GM18511 (cell line): ENCODE measurements at regions not wholly inside any gene's neighbourhood (a gene's known extent, or its start where the extent isn't known, plus 50 kb on each side); places are given as distances from the start of the nearest gene placed in this dataset.

Source experiments
- ATAC-seq: cut with Tn5 transposase; IDR thresholded peaks from one replicate; pipeline ENCODE4 v1.9.1; 2021; ENCODE audit warnings: mild to moderate bottlenecking, moderate library complexity; ENCODE audit not compliant: unreplicated experiment

DNA sequence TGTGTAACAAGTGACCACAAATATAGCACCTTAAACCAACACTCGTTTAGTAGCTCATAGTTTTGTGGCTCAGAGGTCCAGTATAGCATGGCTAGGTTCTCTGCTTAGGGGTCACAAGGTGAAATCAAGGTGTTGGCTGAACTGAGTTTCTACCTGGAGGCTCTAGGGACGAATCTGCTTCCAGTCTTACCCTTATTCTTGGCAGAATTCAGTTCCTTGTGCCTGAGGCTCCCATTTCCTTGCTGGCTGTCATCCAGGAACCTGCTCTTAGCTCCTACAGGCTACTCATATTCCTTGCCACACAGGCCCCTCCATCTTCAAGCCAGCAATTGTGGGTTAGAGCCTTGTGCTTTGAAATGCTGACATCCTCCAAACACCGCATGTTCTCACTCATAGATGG is 212.3 kb upstream of the CDH13 start:
- ATAC-seq, result no peak

DNA sequence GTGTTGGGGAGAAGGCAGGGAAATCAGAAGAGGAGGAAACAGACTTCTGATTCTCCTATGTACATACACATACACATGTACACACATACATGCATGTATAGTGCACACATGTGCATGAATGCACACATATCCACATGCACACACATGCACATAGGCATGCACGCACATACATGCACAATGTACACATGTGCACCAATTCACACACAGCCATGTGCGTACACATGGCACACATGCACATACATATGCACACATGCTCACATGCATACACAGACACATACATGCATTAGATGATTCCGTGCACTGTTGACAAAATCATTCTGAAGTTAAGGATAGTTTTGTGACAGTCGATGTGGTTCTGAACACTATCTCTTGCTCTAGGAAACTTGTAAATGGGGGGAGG is 214.0 kb upstream of the CDH13 start:
- no peak for ATAC-seq

DNA sequence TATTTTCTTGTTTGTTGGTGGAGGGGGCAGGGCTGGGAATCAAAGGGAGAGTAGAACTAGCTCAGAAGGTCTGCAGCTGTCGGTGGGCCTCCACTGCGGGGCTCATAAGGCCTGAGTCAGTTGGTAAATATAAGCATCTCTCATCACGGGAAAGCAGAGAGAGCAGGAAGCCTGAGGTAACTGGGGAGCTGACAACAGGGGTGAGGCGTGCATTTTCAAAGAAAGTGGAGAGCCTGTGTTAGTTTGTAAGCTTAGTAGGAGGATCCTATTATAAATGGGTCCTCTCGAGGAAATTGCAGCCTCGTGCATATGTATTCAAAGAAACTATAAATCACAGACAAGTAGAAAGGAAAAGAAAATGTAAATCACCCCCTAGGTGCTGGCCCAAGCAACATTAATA is 221.0 kb upstream of the CDH13 start:
- ATAC-seq, result no peak

DNA sequence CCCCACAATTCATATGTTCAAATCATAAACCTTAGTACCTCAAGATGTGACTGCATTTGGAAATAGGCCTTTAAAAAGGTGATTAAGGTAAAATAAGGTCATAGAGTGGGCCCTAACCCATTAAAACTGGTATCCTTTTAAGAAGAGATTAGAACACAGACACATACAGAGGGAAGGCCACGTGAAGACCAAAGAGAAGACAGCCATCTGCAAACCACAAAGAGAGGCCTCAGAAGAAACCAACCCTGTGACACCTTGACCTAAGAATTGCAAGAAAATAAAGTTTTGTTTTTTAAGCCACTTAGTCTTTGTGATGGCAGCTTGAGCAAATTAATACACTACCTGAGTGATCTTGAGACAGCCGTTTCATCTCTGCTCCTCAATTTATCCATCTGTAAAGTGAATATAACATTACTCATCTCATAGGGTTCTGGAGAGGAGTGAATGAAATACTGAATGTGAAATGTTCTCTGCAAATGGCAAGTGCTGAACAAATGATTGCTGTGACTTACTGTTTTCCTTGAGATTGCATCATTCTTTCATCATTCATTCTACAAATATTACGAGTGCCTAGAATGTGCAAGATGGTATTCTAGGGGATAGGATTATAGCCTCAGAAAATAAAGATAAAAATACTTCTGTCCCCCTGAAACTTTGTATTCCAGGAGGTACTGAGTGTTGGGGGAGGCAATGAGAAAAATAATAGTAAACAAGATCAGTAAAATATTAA is 222.0 kb upstream of the CDH13 start:
- ATAC-seq, result no peak

DNA sequence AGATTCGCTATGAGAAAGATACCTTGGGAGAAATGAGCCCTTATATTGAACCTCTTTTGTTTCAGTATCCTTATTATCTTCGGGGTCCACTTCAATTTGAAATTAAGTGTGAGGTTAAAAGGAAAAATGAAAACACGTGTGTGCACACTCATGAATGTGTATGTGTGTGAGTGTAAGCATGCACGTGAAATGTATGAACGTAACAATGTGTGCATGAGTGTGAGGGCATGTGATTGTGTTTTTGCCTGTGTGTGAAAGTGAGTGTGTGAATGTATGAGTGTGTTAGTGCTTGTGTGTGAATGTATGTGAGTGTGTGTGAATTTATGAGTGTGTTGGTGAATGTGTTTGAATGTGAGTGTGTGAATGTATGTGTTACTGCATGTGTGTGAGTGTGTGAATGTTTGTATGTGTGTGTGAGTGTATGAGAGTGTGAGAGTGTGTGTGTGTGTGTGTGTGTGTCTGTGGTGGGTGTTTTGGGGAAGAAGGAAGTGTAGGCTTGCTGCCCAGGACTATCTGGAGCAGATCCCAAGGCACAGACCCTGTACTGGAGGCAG is 224.0 kb upstream of the CDH13 start:
- ATAC-seq, result no peak

DNA sequence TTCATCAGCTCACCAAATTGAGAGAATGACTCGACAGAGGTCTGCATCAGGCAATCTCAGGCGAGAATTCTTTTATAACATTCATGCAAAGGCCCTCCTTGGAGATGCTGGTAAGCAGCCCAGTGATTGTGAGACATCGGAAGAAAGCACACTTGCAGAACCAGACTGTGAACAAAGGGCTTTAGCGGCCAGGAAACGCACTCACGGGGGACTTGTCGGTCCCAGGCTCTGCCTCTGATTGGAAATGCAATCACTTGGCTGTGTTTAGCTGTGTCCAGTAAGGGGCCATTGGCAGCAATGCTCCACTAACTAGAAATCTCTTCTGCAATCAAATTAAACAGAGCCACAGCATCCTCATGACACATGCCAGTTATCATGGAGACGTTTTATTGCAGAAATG is 226.7 kb upstream of the CDH13 start:
- ATAC-seq, result no peak

DNA sequence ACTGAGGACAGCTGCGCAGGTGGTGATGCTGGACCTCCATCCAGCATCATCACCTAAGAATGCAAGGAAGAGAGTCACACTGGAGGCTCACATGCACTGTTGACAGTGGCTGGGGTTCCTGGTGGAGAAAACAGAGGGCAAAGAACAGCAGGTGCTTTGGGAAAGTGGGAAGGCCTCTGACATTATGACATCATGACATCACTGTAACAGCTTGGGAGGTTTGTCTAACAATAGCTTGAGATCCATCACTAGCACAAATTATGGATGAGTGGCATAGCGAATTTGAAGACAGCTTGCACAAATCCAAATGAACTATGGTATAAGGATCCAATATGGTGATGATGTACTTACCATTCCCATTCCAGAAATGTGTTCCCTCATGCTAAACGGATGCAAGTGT is 226.5 kb upstream of the MPHOSPH6 start:
- ATAC-seq, result no peak

DNA sequence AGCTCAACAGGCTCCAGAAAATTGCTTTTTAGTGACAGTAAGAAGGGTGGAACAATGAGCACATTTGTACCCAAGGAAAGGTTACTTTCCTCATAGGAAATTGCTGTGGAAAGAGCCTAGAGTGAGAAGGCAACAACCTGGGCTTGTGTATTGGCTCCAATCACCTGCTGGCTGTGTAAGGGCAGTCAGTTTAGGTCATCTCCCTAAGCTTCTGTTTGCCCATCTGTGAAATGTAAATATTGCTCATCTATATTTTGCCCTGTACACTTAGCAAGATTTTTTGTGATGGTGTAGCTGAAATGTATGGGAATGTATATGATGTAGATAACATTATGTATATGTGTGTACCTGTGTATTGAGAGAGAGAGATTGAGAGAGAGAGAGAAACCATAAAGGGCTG is 225.2 kb upstream of the MPHOSPH6 start:
- no peak for ATAC-seq

DNA sequence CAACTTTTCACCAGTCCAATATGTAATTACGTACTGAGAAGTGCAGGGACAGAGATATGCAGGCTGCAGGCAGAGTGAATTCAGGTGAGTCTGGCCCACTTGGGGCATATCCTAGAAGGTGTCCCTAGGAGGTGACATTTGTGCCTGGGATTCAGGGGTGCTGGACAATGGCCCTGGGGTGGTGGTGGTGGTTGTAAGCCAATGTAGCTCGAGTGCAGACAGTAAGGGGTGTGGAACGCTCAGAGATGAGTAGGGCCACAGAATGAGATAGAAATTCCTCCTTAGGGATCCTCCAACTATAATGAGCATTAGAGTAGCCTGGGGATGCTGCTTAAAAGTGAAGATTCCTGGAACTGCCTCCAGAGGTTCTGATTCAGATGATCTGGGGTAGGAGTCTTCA is 221.7 kb upstream of the MPHOSPH6 start:
- ATAC-seq, result no peak

DNA sequence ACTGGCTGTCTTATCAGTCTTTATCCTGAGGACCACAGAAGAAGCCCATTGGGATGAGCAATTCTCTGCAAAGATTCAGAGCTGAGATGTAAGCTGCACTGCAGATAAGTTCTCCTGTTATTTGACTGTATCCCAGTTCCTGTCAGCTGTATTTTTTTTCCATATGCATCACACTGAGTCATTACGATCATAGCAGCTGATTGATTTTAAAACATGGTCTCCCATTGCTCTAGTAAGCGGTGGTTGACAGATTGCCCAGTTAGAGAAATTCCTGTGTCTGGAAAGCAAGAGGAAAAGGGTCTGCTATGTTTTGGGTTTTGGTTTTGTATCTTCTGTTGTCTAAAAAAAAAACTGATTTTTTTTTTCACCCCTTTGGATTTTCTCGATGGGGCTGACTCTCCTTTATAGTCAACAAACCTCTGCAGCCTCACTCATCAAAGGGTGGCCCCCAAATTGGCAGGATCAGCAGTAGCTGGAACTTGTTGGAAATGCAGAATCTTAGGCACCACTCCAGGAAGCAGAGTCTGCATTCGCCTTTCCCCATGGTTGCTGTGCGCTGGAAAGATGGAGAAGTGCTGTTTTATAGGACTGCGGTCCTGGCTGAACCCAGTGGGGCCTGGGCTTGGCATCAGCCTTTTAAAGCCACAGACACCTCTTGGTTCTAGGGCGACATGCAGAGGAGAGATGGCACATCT is 220.1 kb upstream of the MPHOSPH6 start:
- ATAC-seq, result no peak

DNA sequence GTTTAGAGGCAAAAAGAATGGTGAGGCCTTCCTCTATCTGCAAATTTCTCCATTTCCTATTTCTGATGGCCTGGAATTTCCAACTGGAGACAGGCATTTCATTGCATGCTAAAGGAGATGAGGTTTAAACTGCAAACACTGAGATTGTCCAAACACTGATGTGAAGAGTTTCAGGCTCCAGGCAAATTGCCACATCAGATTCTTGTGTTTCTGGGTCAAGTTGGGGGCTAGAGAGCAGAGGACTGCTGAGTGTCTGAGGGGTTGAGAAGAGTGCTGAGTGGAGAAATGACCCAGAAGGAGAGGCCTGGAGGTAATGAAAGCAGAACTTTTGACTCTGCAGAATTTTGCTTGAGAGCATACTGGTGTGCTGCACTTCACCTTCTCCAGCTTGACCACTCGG is 216.7 kb upstream of the MPHOSPH6 start:
- no peak for ATAC-seq

DNA sequence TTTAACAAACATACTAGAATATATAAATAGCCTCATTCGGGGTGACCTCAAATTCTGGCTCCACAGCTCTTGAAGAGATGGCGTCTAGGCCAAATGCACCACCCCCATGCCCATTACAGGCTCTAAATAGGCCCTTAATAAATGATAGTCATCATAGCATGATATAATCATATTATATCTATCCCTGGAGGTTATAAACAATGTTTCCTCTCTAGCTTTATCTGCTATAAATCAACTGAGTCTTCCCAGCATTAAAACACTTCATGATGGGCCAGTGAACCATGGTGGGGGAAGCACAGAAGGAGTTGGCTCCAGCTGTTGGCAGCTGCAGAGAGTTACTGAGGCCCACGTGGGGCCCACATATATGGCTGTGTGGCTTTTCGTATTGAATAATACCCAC is 214.9 kb upstream of the MPHOSPH6 start:
- ATAC-seq, result no peak

DNA sequence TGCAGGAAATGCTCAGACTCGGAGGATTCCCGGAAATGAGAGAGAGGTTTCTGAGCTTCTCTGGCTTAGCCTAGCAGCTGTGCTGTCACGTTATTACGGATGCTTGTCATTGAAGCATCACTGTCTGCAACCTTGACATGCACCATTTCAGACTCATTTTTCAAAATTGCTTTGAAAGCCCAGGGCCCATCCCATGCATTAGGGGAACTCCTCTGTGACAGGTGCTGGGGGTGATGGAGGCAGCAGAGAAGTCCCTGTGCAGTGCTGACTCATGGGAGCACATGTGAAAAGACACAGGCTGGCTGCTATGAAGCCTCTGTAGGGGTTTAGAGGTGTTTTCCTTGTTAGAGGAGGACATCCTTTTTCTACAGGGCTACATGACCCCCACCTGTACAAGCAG is 214.0 kb upstream of the MPHOSPH6 start:
- ATAC-seq, result no peak

DNA sequence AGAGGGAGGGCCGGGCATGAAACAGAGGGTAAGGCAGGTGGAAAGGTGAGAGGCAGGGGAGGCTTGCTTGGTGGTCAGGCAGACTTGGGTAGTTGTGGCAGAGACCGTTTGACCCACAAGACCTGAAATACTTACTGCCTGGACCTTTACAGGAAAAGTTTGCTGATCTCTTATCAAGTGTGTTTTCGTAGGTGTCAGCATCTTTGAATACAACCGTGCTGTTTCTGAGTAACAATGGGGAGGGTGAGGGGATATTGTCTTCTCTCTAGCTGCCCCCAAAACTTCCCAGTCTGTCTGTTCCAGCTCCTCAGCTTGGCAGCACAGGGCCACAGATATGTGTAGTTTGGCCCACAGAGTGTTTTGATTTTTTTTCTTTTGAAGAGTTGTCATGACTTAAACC is 212.5 kb upstream of the MPHOSPH6 start:
- no peak for ATAC-seq

DNA sequence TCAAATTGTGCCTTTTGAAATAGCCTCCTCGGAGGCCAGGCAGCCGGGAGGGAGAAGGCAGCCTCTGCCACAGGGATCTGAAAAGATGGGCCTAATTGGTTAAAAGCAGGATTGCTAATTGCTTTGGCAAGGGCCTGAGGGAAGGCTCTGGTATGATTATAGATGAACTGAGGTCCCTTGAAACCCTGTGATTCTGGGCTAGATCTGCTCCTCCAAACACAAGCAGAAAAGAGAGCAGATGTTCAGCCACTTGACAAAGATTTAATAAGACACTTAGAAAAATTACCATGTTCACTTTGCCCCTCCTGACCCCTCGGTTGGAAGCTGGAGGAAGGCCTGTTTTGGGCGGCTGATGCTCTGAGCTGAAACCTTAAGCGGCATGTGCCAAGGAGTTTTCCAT is 209.5 kb upstream of the MPHOSPH6 start:
- no peak for ATAC-seq

DNA sequence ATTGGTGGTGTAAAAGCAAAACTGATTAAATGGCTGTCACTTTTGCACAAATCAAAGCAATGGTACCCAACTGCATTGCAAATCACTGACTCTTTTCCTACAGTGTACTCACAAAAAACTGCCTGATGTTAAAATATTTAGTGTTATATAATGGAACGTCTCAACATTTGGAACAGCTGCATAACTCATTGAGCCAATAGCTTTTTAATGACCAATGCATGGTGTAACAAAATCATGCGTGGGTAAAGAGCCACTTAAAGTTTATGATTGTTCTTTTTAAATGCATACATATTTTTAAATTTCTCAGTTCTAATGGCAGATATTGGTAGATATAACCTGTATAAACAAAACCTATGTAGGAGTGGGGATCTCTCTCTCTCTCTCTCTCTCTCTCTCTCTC is 204.0 kb upstream of the MPHOSPH6 start:
- no peak for ATAC-seq

DNA sequence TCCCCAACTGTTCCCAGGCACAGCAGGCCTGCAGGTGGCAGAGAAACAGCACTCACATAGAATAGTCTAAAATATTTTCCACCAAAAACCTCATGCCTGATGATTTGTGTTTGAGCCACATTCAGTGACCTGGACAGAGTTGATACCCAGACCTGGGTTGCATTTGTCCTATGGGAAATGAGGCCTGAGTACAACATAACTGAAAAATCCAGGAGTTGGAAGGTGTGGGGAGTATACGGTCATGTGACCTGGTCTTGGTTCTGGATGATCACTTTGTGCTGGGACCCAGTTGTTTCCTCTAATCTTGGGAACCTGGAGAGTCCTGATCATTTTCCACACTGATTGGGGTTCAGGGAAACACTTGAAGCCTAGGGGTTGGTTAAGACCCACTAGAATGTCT is 200.3 kb upstream of the MPHOSPH6 start:
- ATAC-seq, result no peak

DNA sequence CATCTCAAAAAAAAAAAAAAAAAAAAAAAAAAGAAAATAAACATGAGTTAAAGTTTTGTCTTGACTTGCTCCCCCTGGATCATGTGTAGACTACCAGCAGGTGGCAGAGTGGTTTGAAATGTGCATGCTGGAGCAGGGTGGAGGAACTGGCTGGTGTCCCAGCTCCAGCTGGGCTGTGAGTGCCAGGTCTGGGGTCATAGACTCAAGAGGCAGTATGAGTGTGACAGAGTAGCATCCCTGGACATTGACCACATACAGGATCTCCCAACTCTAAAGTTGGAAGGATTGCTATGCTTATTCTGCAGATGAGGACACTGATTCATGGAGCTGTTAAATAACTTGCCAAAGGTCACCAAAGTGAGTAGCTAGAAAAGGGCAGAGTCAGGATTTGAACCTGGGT is 198.0 kb upstream of the MPHOSPH6 start:
- no peak for ATAC-seq

DNA sequence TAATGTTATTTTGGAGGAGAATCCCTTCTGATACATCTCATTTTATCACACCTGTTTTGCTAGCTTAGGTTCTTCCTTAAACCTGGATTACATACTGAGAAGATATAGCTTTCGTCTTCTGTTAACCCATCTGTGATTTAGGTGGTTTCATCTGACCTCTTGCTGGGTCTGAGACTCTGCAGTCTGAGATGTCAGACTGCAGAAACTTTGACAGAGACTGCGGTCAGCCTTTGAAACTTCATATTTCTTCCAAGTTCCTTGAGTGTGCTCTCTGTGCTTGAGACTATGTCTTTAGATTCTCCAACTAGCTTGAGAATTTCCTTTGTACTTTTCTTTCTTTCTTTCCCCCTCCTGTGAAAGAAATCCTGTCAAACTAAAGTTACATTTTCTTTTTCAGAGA is 196.4 kb upstream of the MPHOSPH6 start:
- ATAC-seq, result no peak

DNA sequence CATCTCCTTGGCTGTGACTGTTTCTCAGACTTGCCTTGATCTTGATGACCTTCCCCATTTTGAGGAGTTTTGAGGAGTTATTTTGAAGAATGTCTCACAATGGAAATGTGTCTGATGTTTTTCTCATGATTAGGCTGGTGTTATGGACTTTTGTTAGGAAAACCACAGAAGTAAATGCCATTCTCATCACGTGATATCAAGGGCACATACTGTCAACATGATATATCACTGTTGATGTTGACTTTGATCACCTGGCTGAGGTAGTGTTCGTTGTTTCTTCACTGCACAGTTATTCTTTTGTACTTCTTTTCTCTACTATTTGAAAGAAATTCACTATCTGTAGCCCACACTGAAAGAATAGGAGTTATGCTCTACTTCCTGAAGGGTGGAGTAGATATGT is 194.7 kb upstream of the MPHOSPH6 start:
- no peak for ATAC-seq

DNA sequence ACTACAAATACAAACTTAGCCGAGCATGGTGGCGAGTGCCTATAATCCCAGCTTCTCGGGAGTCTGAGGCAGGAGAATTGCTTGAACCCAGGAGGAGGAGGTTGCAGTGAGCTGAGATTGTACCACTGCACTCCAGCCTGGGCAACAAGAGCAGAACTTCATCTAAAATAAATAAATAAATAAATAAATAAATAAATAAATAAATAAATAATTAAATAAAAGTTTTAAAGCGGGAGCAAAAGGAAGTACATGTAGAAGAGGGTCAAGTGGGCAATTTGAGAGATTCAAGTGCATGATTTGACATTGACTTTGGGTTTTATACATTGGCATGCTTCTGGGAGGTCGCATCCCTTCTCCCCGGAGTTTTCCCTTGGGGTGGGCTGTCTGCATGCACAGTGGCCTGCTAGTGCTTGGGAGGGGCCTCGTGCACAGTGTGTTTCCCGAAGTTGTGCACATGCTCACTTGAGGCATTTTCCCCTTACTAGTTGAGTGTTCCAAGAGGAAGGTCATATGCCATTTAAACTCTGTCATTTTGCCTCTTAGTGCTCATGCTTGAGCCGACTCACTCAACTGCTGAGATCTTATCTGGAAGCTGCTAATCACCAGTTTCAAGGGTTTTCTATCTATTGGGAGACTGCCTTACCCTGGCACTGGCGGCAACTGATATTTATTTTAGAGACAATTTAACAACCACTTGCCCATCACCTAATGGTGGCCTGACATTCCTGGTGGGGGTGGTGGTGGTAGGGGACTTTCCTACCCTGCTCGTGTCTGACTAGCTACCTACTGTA is 193.2 kb upstream of the MPHOSPH6 start:
- ATAC-seq, result no peak

DNA sequence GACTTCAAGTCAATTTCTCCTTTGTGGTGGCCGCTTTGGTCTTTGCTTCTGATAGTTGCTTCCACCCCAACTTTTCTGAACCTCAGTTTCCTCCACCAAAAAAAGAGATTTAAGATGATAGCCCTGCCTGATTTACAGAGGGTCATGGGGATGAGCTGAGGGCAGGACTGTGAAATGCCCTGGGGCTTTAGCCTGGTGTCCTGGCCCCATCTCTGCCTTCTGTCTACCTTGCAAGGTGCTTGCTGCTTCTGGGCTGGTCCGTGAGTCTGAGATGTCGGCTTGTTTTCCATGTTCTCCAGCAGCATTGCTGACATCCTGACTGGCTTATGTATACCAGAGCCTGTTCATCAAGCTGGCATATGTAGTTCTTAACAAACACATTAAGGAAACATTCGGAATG is 191.9 kb upstream of the MPHOSPH6 start:
- no peak for ATAC-seq
